HEK293 (cell line): ENCODE measurements at regions not wholly inside any gene's neighbourhood (a gene's known extent, or its start where the extent isn't known, plus 50 kb on each side); places are given as distances from the start of the nearest gene placed in this dataset.

Source experiments
- GFI1B ChIP-seq: fragments of 450-650 bp; formaldehyde crosslinking; IDR thresholded peaks from 2 replicates; pipeline ENCODE4 v1.5.1; 2016; ENCODE audit warnings: missing biosample characterization, missing genetic modification characterization
- KLF16 ChIP-seq: fragments of 450-650 bp; formaldehyde crosslinking; IDR thresholded peaks from 2 replicates; pipeline ENCODE4 v1.5.1; 2017; ENCODE audit warnings: missing biosample characterization, missing genetic modification characterization
- ZBTB7A ChIP-seq: fragments of 450-650 bp; formaldehyde crosslinking; IDR thresholded peaks from 2 replicates; pipeline ENCODE4 v1.5.1; 2016; ENCODE audit warnings: low read depth, missing biosample characterization, missing genetic modification characterization
- ZFP3 ChIP-seq: fragments of 450-650 bp; formaldehyde crosslinking; IDR thresholded peaks from 2 replicates; pipeline ENCODE4 v1.5.1; 2016; ENCODE audit warnings: low read depth, missing biosample characterization, missing genetic modification characterization
- ZNF157 ChIP-seq: fragments of 450-650 bp; formaldehyde crosslinking; IDR thresholded peaks from 2 replicates; pipeline ENCODE4 v1.5.1; 2016; ENCODE audit warnings: missing biosample characterization, missing genetic modification characterization
- ZNF184 ChIP-seq: fragments of 450-650 bp; IDR thresholded peaks from 2 replicates; pipeline ENCODE4 v1.5.1; 2018; ENCODE audit warnings: missing biosample characterization, mild to moderate bottlenecking, missing genetic modification characterization
- ZNF23 ChIP-seq: fragments of 450-650 bp; formaldehyde crosslinking; IDR thresholded peaks from 2 replicates; pipeline ENCODE4 v1.5.1; 2016; ENCODE audit warnings: missing biosample characterization, missing genetic modification characterization, borderline replicate concordance
- ZNF558 ChIP-seq: fragments of 450-650 bp; formaldehyde crosslinking; IDR thresholded peaks from 2 replicates; pipeline ENCODE4 v1.5.1; 2016; ENCODE audit warnings: missing biosample characterization, missing genetic modification characterization
- ZNF660 ChIP-seq: fragments of 450-650 bp; IDR thresholded peaks from 2 replicates; pipeline ENCODE4 v1.5.1; 2018; ENCODE audit warnings: missing biosample characterization, mild to moderate bottlenecking, missing genetic modification characterization
- TF ChIP-seq, protein P1 (sequence below): fragments of 450-650 bp; formaldehyde crosslinking; IDR thresholded peaks from 2 replicates; pipeline ENCODE4 v1.5.1; 2016; ENCODE audit warnings: missing biosample characterization, missing genetic modification characterization
- TF ChIP-seq, protein P2 (sequence below): fragments of 450-650 bp; formaldehyde crosslinking; IDR thresholded peaks from 2 replicates; pipeline ENCODE4 v1.5.1; 2016; ENCODE audit warnings: missing biosample characterization, missing genetic modification characterization

GRCh38 chr6:134846865-134847264 lies 103.0 kb downstream of the ALDH8A1 start:
- TF ChIP-seq, protein P1, sequence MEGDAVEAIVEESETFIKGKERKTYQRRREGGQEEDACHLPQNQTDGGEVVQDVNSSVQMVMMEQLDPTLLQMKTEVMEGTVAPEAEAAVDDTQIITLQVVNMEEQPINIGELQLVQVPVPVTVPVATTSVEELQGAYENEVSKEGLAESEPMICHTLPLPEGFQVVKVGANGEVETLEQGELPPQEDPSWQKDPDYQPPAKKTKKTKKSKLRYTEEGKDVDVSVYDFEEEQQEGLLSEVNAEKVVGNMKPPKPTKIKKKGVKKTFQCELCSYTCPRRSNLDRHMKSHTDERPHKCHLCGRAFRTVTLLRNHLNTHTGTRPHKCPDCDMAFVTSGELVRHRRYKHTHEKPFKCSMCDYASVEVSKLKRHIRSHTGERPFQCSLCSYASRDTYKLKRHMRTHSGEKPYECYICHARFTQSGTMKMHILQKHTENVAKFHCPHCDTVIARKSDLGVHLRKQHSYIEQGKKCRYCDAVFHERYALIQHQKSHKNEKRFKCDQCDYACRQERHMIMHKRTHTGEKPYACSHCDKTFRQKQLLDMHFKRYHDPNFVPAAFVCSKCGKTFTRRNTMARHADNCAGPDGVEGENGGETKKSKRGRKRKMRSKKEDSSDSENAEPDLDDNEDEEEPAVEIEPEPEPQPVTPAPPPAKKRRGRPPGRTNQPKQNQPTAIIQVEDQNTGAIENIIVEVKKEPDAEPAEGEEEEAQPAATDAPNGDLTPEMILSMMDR (tag by site-specific recombination): no peak
- TF ChIP-seq ZBTB7A (tag by site-specific recombination): no peak
- no peak for TF ChIP-seq ZNF184 (tag by site-specific recombination)
- TF ChIP-seq ZFP3 (tag by site-specific recombination): no peak
- no peak for TF ChIP-seq GFI1B (tag by site-specific recombination)
- no peak for TF ChIP-seq ZNF558 (tag by site-specific recombination)
- TF ChIP-seq, protein P2, sequence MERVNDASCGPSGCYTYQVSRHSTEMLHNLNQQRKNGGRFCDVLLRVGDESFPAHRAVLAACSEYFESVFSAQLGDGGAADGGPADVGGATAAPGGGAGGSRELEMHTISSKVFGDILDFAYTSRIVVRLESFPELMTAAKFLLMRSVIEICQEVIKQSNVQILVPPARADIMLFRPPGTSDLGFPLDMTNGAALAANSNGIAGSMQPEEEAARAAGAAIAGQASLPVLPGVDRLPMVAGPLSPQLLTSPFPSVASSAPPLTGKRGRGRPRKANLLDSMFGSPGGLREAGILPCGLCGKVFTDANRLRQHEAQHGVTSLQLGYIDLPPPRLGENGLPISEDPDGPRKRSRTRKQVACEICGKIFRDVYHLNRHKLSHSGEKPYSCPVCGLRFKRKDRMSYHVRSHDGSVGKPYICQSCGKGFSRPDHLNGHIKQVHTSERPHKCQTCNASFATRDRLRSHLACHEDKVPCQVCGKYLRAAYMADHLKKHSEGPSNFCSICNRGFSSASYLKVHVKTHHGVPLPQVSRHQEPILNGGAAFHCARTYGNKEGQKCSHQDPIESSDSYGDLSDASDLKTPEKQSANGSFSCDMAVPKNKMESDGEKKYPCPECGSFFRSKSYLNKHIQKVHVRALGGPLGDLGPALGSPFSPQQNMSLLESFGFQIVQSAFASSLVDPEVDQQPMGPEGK (tag by site-specific recombination): no peak
- no peak for TF ChIP-seq KLF16 (tag by site-specific recombination)
- TF ChIP-seq ZNF23 (tag by site-specific recombination): no peak
- no peak for TF ChIP-seq ZNF660 (tag by site-specific recombination)
- no peak for TF ChIP-seq ZNF157 (tag by site-specific recombination)
